Nephron progenitor cell (in vitro differentiated cells): ENCODE measurements at regions not wholly inside any gene's neighbourhood (a gene's known extent, or its start where the extent isn't known, plus 50 kb on each side); places are given as distances from the start of the nearest gene placed in this dataset.

Source experiments
- DNase-seq: peaks from one replicate; pipeline ENCODE4 v3.0.0; 2021
- H3K27ac Mint-ChIP-seq: 2 replicates; pipeline ENCODE4 v1.8.0; 2021; ENCODE audit warnings: mild to moderate bottlenecking, moderate library complexity, mixed read lengths
- H3K27me3 Mint-ChIP-seq: 2 replicates; pipeline ENCODE4 v1.8.0; 2021; ENCODE audit warnings: mild to moderate bottlenecking, low read depth, mixed read lengths; ENCODE audit not compliant: poor library complexity
- H3K36me3 Mint-ChIP-seq: 2 replicates; pipeline ENCODE4 v1.8.0; 2021; ENCODE audit warnings: low read depth, mixed read lengths
- H3K4me1 Mint-ChIP-seq: 2 replicates; pipeline ENCODE4 v1.8.0; 2021; ENCODE audit warnings: mixed read lengths
- H3K4me3 Mint-ChIP-seq: 2 replicates; pipeline ENCODE4 v1.8.0; 2021; ENCODE audit warnings: mild to moderate bottlenecking, moderate library complexity, mixed read lengths
- H3K9me3 Mint-ChIP-seq: 2 replicates; pipeline ENCODE4 v1.8.0; 2021; ENCODE audit warnings: mild to moderate bottlenecking, moderate library complexity, mixed read lengths
- TF ChIP-seq, protein P1 (sequence below): fragments of 200-600 bp; sonication (generic); IDR thresholded peaks from 2 replicates; pipeline ENCODE4 v1.5.0; 2021; ENCODE audit warnings: antibody characterized with exemption

DNA sequence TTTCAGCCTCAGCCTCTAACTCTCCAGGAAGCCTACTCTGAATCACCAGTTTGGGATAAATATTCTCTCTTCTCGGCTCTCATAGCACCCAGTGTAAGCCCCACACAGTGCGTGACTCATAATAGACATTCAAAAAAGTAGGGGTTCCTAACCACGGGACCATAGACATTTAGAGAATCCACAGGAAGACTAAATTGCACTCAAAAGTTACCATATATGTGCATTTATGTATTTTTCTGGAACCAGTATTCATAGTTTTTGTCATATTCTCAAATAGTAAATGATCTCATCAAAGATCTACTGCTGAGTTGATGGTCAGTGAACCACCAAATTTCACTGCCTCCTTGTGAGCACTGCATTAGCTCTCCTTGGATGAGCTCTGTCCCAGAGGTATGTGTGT, 625.7 kb downstream of the SMARCA1 start:
- Mint-ChIP-seq H3K27me3 (no peaks in the 10 kb centered on the region), H3K9me3 (peaks cover 4% of the 10 kb centered on the region)
- no peak for DNase-seq

DNA sequence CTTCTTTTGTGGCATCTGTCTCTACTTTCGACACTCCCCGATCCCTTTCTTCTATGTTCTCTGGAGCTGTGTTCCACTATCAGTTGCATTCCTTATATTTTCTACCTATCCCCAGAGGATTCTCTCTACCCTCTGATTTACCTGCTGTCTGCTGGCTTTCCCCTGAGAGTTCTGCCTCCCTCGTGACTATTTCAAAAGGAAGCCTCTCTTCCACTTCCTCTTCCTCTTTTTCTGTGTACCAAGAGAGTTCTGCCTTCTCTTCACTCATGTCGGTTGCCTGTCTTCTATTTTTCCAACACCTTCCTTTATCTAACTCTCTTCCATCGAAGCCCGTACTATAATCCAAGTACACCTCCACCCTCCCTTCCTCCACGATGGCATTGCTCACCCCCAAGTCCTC, 631.7 kb downstream of the SMARCA1 start:
- H3K27me3 Mint-ChIP-seq, result no peaks in the 10 kb centered on the region

More for the DNA sequence above, 625.7 kb downstream of the SMARCA1 start:
- H3K27ac Mint-ChIP-seq, result no peak overlapping the region
- no peak overlapping the region for H3K4me3 Mint-ChIP-seq
- TF ChIP-seq, protein P1, sequence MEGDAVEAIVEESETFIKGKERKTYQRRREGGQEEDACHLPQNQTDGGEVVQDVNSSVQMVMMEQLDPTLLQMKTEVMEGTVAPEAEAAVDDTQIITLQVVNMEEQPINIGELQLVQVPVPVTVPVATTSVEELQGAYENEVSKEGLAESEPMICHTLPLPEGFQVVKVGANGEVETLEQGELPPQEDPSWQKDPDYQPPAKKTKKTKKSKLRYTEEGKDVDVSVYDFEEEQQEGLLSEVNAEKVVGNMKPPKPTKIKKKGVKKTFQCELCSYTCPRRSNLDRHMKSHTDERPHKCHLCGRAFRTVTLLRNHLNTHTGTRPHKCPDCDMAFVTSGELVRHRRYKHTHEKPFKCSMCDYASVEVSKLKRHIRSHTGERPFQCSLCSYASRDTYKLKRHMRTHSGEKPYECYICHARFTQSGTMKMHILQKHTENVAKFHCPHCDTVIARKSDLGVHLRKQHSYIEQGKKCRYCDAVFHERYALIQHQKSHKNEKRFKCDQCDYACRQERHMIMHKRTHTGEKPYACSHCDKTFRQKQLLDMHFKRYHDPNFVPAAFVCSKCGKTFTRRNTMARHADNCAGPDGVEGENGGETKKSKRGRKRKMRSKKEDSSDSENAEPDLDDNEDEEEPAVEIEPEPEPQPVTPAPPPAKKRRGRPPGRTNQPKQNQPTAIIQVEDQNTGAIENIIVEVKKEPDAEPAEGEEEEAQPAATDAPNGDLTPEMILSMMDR, result no peak
- peaks cover 7% of the 10 kb centered on the region for H3K4me1 Mint-ChIP-seq
- H3K36me3 Mint-ChIP-seq, result no peaks in the 10 kb centered on the region

DNA sequence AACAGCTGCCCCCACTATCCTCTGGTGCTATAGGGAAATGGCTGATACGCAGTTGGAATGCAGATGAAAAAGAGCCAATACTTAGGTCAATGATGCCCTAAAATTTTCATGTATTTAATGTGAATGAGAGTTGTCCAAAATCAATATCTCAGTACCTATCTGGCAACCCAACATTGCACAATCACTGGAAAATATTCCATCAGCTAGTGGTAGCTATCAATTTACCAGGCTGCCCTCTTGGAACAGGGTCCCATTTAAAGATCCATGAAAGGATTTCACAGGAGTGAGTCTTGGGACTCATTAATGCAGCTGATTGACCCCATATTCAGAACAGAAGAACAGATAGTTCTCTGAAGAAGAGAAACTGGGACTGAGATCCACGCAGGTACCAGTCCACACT, 638.9 kb downstream of the SMARCA1 start:
- TF ChIP-seq, protein P1, result no peak
- Mint-ChIP-seq H3K27ac (no peak overlapping the region), H3K36me3 (no peaks in the 10 kb centered on the region), H3K9me3 (no peaks in the 10 kb centered on the region), H3K4me3 (no peak overlapping the region), H3K27me3 (no peaks in the 10 kb centered on the region), H3K4me1 (no peaks in the 10 kb centered on the region)
- no peak for DNase-seq

More for the DNA sequence above, 631.7 kb downstream of the SMARCA1 start:
- H3K4me3 Mint-ChIP-seq, result no peak overlapping the region
- H3K9me3 Mint-ChIP-seq, result no peaks in the 10 kb centered on the region
- no peaks in the 10 kb centered on the region for H3K4me1 Mint-ChIP-seq
- TF ChIP-seq, protein P1, result no peak
- H3K27ac Mint-ChIP-seq, result no peak overlapping the region
- no peaks in the 10 kb centered on the region for H3K36me3 Mint-ChIP-seq
- no peak for DNase-seq

DNA sequence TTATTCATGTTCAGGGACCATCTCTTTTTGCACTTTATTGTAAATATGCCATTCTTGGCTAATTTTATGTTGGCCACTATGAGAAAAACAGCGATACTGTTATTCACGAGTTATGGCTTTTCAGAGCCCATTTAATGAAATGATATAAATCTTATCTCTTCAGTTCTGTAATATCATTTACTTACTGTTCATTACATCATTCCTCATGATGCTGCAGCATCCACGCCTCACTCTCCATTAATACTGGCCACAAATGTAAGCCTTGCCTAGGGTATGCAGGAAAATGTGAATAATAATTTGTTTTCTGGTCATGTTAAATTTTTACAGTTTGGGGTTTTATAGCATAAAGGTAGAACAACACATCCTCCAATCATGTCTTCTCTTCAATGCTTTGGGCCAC, 639.6 kb downstream of the SMARCA1 start:
- H3K36me3 Mint-ChIP-seq, result no peaks in the 10 kb centered on the region
- no peaks in the 10 kb centered on the region for H3K4me1 Mint-ChIP-seq
- H3K4me3 Mint-ChIP-seq, result no peak overlapping the region
- no peak overlapping the region for H3K27ac Mint-ChIP-seq
- no peak for DNase-seq
- TF ChIP-seq, protein P1, result no peak
- H3K27me3 Mint-ChIP-seq, result no peaks in the 10 kb centered on the region
- H3K9me3 Mint-ChIP-seq, result no peaks in the 10 kb centered on the region

DNA sequence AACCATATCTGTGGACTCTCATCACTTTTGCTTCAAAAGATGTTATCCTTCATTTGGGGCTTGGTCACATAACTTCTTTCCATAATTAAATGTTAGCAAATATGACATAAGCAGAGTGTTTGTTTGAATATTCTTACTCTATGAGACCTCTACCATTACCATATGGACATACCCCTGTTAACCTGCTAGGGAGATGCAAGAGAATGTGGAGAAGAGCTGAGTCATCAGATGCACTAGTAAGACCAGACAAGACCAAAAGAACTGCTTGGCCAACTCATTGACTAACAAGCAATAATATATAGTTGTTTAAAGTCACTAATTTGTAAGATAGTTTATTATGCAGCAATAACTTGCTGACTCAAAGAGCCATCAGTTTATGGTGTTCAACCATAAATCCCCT, 652.9 kb downstream of the SMARCA1 start:
- TF ChIP-seq, protein P1, result no peak

DNA sequence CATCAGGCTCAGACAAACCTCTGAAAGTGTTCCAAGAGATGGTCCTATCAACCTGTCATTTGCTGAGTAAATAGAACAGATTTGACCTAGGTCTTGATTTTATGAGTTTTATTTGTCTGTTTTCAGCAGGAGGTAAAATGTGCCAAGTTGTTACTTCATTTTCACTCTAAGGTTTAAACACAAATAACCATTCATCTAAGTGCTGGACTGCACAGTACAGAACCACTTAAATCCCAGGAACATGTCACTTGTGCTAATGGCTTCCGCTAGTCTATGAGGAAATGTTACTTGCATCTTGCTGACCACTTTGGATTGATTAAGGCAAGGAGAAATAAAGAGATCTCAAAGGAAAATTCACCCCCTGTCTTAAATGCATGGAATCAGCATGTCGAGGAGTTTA, 660.7 kb downstream of the SMARCA1 start:
- H3K36me3 Mint-ChIP-seq, result no peaks in the 10 kb centered on the region
- no peak for DNase-seq
- H3K4me1 Mint-ChIP-seq, result no peaks in the 10 kb centered on the region
- no peak overlapping the region for H3K4me3 Mint-ChIP-seq
- TF ChIP-seq, protein P1, result no peak
- H3K27me3 Mint-ChIP-seq, result peaks cover 4% of the 10 kb centered on the region
- no peak overlapping the region for H3K27ac Mint-ChIP-seq
- H3K9me3 Mint-ChIP-seq, result peaks cover 5% of the 10 kb centered on the region

More for the DNA sequence above, 652.9 kb downstream of the SMARCA1 start:
- no peaks in the 10 kb centered on the region for H3K4me1 Mint-ChIP-seq
- H3K27ac Mint-ChIP-seq, result no peak overlapping the region
- no peaks in the 10 kb centered on the region for H3K36me3 Mint-ChIP-seq
- H3K9me3 Mint-ChIP-seq, result no peaks in the 10 kb centered on the region
- no peaks in the 10 kb centered on the region for H3K27me3 Mint-ChIP-seq
- DNase-seq, result no peak
- H3K4me3 Mint-ChIP-seq, result no peak overlapping the region
